A172 (cell line): ENCODE measurements at regions not wholly inside any gene's neighbourhood (a gene's known extent, or its start where the extent isn't known, plus 50 kb on each side); places are given as distances from the start of the nearest gene placed in this dataset.

Experiments used
- DNase-seq: peaks from one replicate; pipeline ENCODE4 v3.0.0-alpha.2; 2015; ENCODE audit warnings: low spot score

- DNase-seq: no peak
Observed at GRCh38 chr2:18379870-18380269, 180.6 kb downstream of the RDH14 start.

GRCh38 chr2:18378020-18378653 lies 182.3 kb downstream of the RDH14 start:
- DNase-seq: peak; percentile 40

DNA sequence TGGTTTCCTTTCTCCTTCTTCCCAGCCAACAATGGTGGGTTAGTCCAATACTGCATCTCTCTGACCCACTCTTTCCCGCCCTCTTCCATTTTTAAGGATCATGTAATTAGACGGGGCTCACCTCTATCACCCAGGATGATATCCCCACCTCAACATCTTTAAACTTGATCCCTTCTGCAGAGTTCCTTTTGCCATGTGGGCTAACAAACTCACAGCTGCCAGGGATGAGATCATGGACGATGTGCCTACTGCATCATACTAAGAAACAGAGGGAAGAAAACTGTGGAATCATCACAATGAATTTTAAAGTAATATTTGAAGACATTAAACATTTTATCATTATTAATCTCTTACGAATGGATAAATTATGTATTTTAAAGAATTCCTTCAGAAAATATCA lies 183.5 kb downstream of the RDH14 start:
- DNase-seq: no peak

GRCh38 chr2:18373664-18374063 lies 186.8 kb downstream of the RDH14 start:
- no peak for DNase-seq

DNA sequence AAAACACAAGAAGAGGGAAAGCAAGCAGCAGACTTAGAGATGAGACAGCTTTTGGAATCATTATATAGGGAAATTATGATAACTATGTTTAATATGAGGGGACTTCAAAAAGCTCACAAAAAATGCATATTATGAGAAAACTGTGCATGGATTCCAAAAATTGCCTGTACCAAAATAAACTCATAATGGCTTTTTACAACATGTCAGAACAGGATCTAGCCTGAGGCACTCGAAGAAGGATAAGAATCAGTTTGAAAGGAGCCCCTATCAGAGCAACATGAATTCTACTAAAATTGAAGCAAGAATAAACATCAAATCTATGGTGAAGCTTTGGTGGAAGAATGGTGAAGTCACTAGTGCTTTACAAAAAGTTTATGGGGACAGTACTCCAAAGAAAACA lies 187.4 kb downstream of the RDH14 start:
- DNase-seq: no peak

DNA sequence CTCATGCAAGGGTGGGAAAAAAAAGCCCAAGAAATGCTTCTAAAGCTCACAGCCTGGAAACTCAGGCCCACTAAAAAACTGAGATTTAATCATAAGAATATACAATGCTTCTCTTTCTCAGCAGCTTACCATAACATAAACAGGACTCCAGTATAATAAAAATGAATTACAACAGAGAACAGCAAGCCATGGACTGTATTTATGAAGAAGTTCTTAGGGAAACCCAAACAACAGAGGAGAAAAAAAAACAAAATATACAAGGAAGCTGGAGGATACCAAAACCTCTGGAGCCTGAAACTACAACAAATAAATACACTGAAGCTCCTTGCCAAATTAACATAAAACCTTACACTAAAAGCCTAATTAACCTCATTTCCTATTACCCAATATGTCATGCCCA lies 187.8 kb downstream of the RDH14 start:
- DNase-seq: no peak

DNA sequence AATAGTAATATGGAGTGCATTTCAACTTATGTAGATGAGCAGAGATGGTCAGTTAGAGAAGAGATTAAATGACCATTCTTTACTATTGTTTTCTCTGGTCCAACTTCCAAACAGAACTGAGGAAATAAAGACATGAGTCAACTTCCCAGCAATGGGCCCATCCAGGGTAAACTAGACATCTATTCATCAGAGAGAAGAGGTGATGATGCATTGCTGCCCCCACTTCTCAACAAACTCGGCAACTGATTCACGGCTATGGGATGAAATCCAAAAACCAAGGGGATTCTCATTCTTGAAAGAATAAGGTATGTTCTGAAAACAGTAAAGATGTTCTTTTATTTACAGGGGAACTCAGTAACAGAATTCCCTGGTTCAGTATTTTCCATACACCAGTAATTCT lies 190.7 kb downstream of the RDH14 start:
- DNase-seq: no peak

GRCh38 chr2:18368008-18368407 lies 192.4 kb downstream of the RDH14 start:
- peak; percentile 8 for DNase-seq

DNA sequence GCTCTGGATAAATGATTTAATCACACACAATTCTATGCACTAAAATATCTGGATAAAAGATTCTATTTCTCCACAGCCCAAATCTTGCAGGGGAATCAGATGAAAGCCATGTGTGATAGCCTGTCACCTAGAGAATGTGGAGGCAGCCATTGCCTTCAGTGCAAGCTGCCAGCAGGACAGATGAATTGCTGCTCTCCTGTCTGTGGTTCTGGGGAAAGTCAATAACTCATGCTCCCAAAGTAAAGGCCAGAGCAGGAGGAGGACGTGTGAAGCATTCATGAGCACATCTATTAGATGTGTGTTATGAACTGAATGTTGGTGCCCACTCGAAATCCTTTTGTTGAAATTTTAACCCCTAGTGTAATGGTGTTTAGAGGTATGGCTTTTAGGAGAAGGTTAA lies 195.1 kb downstream of the RDH14 start:
- DNase-seq: no peak

GRCh38 chr2:18363348-18363747 lies 197.1 kb downstream of the RDH14 start:
- DNase-seq: no peak

DNA sequence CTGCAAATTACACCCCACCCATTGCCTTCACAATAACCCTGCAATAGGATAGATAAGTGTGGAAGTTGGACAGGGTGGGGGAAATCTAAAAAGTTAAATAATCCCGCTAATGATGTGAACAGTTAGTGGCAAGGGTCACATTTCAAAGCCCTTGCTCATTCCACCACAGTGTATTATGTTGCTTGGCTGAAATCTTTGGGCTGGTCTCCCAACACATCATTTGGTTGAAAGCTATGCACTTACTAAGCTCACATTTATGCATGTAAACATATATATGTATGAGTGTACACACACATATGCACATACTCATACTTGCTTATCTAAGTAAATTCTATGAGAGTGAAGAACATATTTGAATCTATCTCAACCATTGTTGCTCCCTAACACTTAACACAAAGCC lies 197.8 kb downstream of the RDH14 start:
- no peak for DNase-seq

- DNase-seq: no peak
Observed at GRCh38 chr2:18357537-18357936, 202.9 kb downstream of the RDH14 start.

DNA sequence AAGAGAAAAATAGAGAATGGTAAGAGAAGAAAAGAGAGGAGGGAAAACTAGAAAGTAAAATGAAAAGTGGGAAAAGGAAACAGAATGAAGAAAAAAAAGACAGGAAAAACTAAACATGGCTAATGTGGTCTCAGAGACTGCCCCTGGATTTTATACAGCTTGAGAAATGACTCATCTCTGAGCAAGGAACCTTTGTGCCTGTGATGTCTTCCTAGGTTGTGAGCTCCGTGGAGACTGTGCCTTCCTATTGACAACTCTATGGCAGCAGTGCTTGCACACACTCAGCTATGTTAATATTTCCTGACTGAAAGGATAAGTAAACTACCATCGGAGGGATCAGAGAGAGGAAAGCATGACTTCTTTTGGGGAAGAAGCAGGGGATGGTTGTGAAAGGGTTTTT lies 203.8 kb downstream of the RDH14 start:
- peak; percentile 36 for DNase-seq

- no peak for DNase-seq
Observed at GRCh38 chr2:18349421-18349820, 211.0 kb downstream of the RDH14 start.

- DNase-seq: no peak
Observed at GRCh38 chr2:18346874-18347273, 213.6 kb downstream of the RDH14 start.

GRCh38 chr2:18346344-18346743 lies 214.1 kb downstream of the RDH14 start:
- DNase-seq: no peak

DNA sequence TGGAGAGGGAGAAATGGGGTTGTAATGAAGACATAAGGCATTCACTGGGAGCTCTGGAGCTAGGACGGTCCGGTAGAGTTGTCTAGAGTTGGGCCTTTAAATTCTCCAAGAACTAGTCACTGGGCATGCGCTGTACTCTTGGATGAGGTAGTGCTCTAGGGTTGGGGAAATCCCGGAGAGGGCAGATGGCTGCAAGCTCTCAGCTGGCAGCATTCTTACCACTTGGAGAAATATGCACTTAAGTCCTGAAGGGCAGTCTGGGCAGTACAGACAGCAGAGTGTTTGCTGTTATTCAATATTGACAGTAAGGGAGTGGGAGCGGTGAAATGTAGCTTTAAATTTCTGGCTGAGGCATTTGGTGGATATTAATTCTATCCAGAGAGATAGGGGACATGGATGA lies 214.6 kb downstream of the RDH14 start:
- DNase-seq: peak; percentile 89

GRCh38 chr2:18342901-18343300 lies 217.6 kb downstream of the RDH14 start:
- no peak for DNase-seq

DNA sequence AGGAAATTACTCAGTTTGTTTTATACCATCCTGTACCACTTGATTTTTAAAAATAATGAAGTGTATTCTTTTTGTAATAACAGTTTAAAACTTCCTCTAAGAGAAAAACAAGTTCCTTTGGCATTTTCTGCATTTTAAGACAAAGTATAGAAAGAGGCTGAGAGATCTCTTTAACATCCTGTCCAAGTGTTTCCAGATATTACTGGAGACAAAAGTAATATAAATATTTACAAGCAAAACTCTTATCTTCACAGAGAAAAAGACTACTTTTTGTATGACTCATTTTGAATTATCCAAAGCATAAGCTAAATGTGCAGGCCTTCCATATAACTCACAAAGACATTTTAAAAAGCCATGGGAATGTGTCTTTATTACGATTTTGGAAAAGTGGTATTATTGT lies 221.1 kb downstream of the RDH14 start:
- DNase-seq: peak; percentile 14

GRCh38 chr2:18336975-18337374 lies 223.5 kb downstream of the RDH14 start:
- DNase-seq: no peak

DNA sequence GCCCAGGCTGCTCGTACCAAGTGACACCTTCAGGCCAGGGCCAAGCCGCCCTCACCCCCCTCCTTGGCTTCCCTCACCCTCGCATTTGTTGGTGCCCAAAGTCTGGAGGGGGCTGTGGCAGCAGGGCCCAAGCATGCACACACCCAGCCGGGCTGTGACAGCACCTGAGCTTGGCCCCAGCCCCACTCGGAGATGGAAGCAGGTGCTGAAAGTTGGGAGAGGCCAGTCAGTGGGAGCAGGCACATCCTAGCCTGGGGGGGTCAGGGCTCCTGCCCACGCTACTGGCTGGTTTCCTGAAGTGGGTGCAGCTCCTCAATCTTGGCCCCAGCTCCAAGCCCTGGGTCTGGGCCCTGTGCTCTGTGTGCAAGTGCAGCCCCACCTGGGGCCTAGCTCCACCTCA lies 228.0 kb downstream of the RDH14 start:
- no peak for DNase-seq

DNA sequence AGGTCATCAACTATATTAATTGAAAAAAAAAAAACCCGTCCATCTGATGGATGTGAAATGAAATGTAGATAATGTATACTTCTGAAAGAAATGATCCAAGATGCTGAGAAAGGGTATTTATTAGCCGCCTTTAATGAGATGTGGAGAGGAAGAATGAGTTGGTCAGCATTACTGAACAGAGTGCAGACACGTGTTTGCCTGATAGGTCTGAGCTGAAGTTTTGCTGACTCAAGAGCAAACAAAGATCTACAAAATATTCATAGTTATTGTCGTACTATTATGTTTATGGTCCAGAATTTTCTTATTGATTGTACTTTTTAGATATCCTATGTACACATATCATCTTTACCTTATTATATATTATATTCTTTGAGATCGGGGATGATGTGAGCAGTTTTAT lies 235.3 kb downstream of the RDH14 start:
- no peak for DNase-seq

DNA sequence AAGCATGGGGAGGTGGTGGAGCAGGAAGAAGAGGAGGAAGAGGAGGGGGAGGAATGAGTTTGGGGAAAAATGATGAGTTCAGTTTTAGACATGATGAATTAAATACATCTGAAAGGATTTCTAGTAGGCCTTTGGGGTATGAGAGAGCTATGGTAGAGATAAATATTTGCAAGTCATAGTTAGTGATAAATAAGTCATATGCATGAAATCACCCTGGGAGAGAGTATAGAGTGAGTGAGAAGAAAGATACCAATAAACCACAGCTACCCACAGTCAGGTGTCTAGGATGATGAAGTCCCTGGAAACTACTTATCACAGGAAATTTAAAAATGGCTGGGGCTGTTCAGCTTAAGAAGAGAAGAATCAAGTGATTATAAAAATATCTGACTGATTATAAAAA lies 240.5 kb downstream of the RDH14 start:
- peak; percentile 11 for DNase-seq

DNA sequence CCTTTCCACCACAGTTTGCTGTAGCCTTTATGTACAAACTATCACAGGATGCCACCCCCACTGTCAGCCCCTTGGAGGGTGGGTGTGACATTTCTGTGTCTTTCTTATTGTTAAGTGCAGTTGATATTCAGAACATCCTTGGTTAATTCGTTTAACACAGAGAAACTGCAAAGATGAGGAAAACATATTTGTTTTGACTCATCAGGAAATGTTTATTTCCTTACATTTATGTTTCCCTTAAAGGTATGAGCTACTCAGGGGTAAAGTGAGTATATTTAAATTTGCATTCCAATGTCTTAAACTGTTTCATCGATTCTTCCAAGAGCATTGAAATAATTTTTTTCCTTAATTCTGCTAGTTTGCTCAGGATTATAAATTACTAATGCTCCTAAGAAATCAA lies 243.4 kb downstream of the RDH14 start:
- DNase-seq: no peak

DNA sequence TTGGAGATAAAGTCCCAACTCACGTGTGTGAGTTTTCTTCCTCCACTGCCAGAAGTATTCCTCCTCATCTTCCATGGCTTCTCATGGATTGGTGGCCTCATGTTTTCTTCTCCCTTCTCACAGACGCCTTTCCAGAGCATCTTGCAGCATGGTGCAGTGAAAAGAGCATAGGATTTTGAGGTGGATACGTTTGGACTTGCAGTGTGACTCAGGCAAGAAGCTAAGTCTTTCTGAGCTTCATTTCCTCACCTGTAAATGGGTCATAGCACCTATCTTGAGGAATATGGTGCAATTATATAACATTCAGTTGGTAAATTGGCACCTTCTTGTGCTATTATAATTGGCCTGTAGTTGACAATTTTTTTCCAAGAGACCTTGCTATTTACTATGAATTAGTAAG lies 247.6 kb downstream of the RDH14 start:
- DNase-seq: no peak
